GM21526 (cell line): ENCODE measurements at regions not wholly inside any gene's neighbourhood (a gene's known extent, or its start where the extent isn't known, plus 50 kb on each side); places are given as distances from the start of the nearest gene placed in this dataset.

Experiments used
- ATAC-seq: cut with Tn5 transposase; IDR thresholded peaks from one replicate; pipeline ENCODE4 v1.9.1; 2021; ENCODE audit warnings: moderate library complexity; ENCODE audit not compliant: unreplicated experiment, low FRiP score

- ATAC-seq = no peak
Measured at GRCh38 chr5:136811551-136811950, 446.2 kb upstream of the TRPC7 start.

GRCh38 chr5:136811086-136811485, 445.7 kb upstream of the TRPC7 start:
- no peak for ATAC-seq

- ATAC-seq = no peak
Measured at GRCh38 chr5:136810261-136810801, 445.0 kb upstream of the TRPC7 start.

- ATAC-seq = no peak
Measured at GRCh38 chr5:136809382-136809781, 444.0 kb upstream of the TRPC7 start.

GRCh38 chr5:136808756-136809155, 443.4 kb upstream of the TRPC7 start:
- ATAC-seq = no peak

- ATAC-seq = no peak
Measured at GRCh38 chr5:136805466-136805865, 440.1 kb upstream of the TRPC7 start.

GRCh38 chr5:136802383-136802782, 437.0 kb upstream of the TRPC7 start:
- no peak for ATAC-seq

GRCh38 chr5:136799806-136800372, 434.5 kb upstream of the TRPC7 start:
- no peak for ATAC-seq

GRCh38 chr5:136793300-136793699, 428.0 kb upstream of the TRPC7 start:
- ATAC-seq = no peak

- no peak for ATAC-seq
Measured at GRCh38 chr5:136781464-136781863, 416.1 kb upstream of the TRPC7 start.

- no peak for ATAC-seq
Measured at GRCh38 chr5:136780518-136780917, 415.2 kb upstream of the TRPC7 start.

- no peak for ATAC-seq
Measured at GRCh38 chr5:136776022-136776927, 410.9 kb upstream of the TRPC7 start.

GRCh38 chr5:136772491-136772890, 407.1 kb upstream of the TRPC7 start:
- ATAC-seq = no peak

- peak; percentile 92 for ATAC-seq
Measured at GRCh38 chr5:136769900-136770684, 404.7 kb upstream of the TRPC7 start.

GRCh38 chr5:136769093-136769492, 403.7 kb upstream of the TRPC7 start:
- ATAC-seq = no peak

- no peak for ATAC-seq
Measured at GRCh38 chr5:136768457-136768856, 403.1 kb upstream of the TRPC7 start.

GRCh38 chr5:136766456-136766855, 401.1 kb upstream of the TRPC7 start:
- ATAC-seq = no peak

- no peak for ATAC-seq
Measured at GRCh38 chr5:136764601-136765000, 399.3 kb upstream of the TRPC7 start.

- no peak for ATAC-seq
Measured at GRCh38 chr5:136763548-136763947, 398.2 kb upstream of the TRPC7 start.

GRCh38 chr5:136754216-136754615, 388.9 kb upstream of the TRPC7 start:
- ATAC-seq = no peak
